ENCODE measurements at regions not wholly inside any gene's neighbourhood (a gene's known extent, or its start where the extent isn't known, plus 50 kb on each side); places are given as distances from the start of the nearest gene placed in this dataset.
A peak's percentile ranks its signal among the peaks of the same experiment; 100 is the strongest.

DNA sequence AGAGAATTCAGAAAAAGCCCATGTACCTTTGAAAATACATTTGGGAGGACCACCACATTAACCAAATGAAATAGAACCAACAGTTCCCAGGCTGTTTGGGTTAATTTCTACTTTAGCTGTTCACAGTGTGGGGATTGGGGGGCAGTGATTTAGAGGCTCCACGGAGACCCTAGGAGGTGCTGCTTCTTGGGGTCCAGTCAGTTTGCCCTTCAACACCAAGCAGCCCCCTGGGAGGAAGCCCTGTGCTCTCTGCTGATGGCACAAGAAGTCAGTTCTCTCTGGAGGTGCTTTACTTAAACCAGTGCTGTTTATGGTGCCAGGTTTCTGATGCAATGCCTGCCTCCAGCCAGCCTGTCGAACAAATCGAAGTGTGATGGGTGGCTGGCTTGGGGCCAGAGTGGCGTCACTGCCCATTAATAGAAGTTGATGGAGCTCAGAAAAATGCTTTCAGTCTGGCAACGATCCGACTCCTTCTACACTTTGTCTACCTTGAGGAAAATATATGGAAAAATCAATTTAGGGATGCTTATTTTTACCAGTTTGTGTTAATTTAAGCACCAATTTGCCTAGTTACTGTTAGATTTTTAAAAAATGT lies 134.0 kb downstream of the SNX18 start:
- WGBS, 2 donors, result 27 to 28% methylated on average over 6 of the region's 6 CpGs
- intact Hi-C loops (cut with DNase I; ENCODE audit: low total_unique reads), result no loop called here
- peak; percentile 72 to 96 for DNase-seq (ENCODE audit: low spot score in 2 of 2)
- H3K4me3 ChIP-seq (ENCODE audit: low read depth, poor library complexity, severe bottlenecking), result no peak overlapping the region
- TF ChIP-seq POLR2A (IDR thresholded peaks at IDR 0.05) (no peak), CTCF (IDR thresholded peaks at IDR 0.05) (no peak)

DNA sequence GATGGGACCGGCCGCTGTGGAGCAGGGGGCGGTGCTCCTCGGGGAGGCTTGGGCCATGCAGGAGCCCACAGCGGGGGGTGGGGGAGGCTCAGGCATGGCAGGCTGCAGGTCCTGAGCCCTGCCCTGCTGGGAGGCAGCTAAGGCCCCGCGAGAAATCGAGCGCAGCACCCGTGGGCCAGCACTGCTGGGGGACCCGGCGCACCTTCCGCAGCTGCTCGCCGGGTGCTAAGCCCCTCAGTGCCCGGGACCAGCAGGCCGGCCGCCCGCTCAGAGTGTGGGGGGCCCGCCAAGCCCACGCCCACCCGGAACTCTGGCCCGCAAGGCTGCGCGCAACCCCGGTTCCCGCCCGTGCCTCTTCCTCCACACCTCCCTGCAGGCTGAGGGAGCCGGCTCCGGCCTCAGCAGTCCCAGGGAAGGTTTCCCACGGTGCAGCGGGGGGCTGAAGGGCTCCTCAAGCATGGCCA lies 131.5 kb downstream of the SNX18 start:
- intact Hi-C loops (cut with DNase I; ENCODE audit: low total_unique reads), result no loop called here
- DNase-seq (ENCODE audit: low spot score in 2 of 2), result no peak
- TF ChIP-seq POLR2A (IDR thresholded peaks at IDR 0.05), result no peak
- TF ChIP-seq CTCF (IDR thresholded peaks at IDR 0.05), result no peak
- no peak overlapping the region for H3K4me3 ChIP-seq (ENCODE audit: low read depth, poor library complexity, severe bottlenecking)
- WGBS, 2 donors, result 91 to 94% methylated on average over 26 to 27 of the region's 32 CpGs

DNA sequence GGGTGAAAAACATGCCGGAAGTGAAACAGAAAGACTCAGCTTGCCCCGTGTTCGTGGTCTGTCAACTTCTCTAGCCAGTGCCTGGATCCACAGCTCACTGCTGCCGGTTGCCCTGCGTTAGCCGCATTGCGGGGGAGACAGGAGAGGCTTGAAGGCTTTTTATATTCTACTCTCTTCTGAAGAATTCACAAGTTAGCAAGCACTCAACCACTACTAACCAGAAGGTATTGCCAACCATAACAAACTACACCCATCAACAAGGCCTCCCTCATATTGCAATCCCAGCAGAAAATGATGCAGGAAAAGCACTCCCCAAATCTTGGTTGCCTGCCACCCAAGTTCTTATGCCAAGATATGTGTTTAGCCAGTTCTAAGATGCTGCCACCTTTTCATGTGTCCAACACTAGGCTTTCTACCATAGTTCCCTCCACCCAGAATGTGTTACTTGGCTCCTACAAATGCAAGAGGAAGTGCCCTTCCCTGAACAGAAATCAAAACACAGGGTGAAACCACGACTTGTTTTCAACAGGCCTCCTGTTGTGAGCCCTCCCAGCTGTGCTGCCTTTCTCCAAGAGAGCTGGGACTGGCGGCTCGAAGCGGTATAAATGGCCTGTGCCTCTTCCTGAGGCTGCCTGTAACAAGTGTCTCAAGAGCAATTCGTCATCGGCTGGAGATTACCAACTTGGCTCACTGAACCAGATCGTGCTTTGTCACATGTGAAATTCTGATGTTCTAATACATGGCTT lies 129.0 kb downstream of the SNX18 start:
- intact Hi-C loops (cut with DNase I; ENCODE audit: low total_unique reads), result no loop called here
- DNase-seq (ENCODE audit: low spot score in 2 of 2), result peak; percentile 79 to 94
- TF ChIP-seq POLR2A (IDR thresholded peaks at IDR 0.05), result no peak
- no peak for TF ChIP-seq CTCF (IDR thresholded peaks at IDR 0.05)
- WGBS, 2 donors, result 28 to 30% methylated on average over 14 of the region's 14 CpGs
- no peak overlapping the region for H3K4me3 ChIP-seq (ENCODE audit: low read depth, poor library complexity, severe bottlenecking)

DNA sequence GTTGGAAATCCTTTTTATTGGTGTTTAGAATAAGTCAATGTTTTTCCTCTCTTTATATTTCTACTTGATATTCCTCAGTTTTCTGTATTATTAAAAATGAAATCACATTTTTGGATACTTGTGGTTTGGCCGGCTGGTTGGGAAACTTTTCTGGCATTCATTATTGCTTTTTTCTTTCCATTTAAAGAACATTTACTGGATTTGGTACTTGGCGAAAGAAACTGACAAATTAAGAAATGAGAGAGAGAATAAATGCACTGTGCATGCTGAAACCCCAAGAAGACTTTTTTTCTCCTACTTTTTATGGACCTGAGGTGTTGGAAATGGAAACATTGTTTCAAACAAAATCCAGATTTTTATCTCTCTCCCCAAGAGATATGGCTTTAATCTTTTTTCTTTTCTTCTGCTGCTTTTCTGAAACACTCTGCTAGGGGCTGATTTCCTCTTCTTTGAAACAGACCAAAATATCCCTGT lies 128.4 kb downstream of the SNX18 start:
- intact Hi-C loops (cut with DNase I; ENCODE audit: low total_unique reads), result no loop called here
- no peak for DNase-seq (ENCODE audit: low spot score in 2 of 2)
- no peak overlapping the region for H3K4me3 ChIP-seq (ENCODE audit: low read depth, poor library complexity, severe bottlenecking)
- TF ChIP-seq POLR2A (IDR thresholded peaks at IDR 0.05), result no peak
- TF ChIP-seq CTCF (IDR thresholded peaks at IDR 0.05), result no peak
- 47 to 50% methylated on average over 2 of the region's 2 CpGs for WGBS, 2 donors

DNA sequence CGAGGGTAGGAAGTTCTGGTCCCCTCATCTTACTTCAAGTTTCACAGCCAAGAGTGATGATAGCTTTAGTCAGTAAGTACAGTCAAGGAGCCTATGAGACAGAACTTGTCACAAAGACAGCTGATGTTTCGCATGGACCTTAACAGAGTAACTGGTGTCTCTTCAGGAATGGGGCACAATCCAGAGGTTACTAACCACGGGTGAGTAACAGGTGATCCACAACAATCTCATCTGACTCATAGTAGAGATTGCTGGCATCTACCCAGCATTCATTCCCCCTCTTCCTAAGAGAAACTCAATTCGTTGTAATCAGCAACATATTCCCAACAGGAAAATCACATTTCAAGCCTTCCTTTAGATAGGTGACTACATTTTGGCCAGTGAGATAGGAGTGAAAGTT lies 126.7 kb downstream of the SNX18 start:
- DNase-seq (ENCODE audit: low spot score in 2 of 2), result no peak
- H3K4me3 ChIP-seq (ENCODE audit: low read depth, poor library complexity, severe bottlenecking), result no peak overlapping the region
- intact Hi-C loops (cut with DNase I; ENCODE audit: low total_unique reads), result no loop called here
- TF ChIP-seq CTCF (IDR thresholded peaks at IDR 0.05), result no peak
- TF ChIP-seq POLR2A (IDR thresholded peaks at IDR 0.05), result no peak
- WGBS, 2 donors, result 55 to 58% methylated on average over 4 of the region's 4 CpGs

Measured in lower leg skin (tissue), 4 donors.